Muscle of leg (tissue), 3 donors: ENCODE measurements at regions not wholly inside any gene's neighbourhood (a gene's known extent, or its start where the extent isn't known, plus 50 kb on each side); places are given as distances from the start of the nearest gene placed in this dataset.

Experiments
- DNase-seq: peaks from one replicate; pipeline ENCODE4 v3.0.0; 2013
- H3K27ac ChIP-seq: one replicate; pipeline ENCODE4 v1.5.1; 2013; ENCODE audit warnings: mild to moderate bottlenecking, low read length, control low read depth
- H3K27me3 ChIP-seq: one replicate; pipeline ENCODE4 v1.6.1; 2013; ENCODE audit warnings: low read length; ENCODE audit not compliant: control insufficient read depth, insufficient read depth
- H3K36me3 ChIP-seq: one replicate; pipeline ENCODE4 v1.6.1; 2013; ENCODE audit warnings: low read length; ENCODE audit not compliant: control insufficient read depth, insufficient read depth
- H3K4me1 ChIP-seq: one replicate; pipeline ENCODE4 v1.6.1; 2013; ENCODE audit warnings: low read length; ENCODE audit not compliant: control insufficient read depth, insufficient read depth
- H3K4me3 ChIP-seq: one replicate; pipeline ENCODE4 v1.5.1; 2013; ENCODE audit warnings: low read length, control low read depth
- H3K9me3 ChIP-seq: replicated peaks from 2 replicates; pipeline ENCODE4 v1.6.1; 2013; ENCODE audit warnings: low read depth, low read length; ENCODE audit not compliant: control insufficient read depth
- WGBS: methylation state at CpG from one replicate; pipeline ENCODE4 v1.1.5; 2013; ENCODE audit warnings: missing lambda C conversion rate; ENCODE audit not compliant: insufficient coverage; 5-methylcytosine and 5-hydroxymethylcytosine counted together

- Histone ChIP-seq H3K27ac (no peak overlapping the region), H3K36me3 (no peaks in the 10 kb centered on the region), H3K27me3 (no peaks in the 10 kb centered on the region), H3K4me3 (no peak overlapping the region), H3K9me3 (no peaks in the 10 kb centered on the region), H3K4me1 (no peaks in the 10 kb centered on the region)
- no peak for DNase-seq
- 67% methylated on average over 1 of the region's 2 CpGs for WGBS
Measured at GRCh38 chr12:98146043-98146442, 369.3 kb upstream of the TMPO start.

- H3K36me3 ChIP-seq: no peaks in the 10 kb centered on the region
Measured at GRCh38 chr12:98146487-98146886, 368.9 kb upstream of the TMPO start.

GRCh38 chr12:98149270-98149669 is 366.1 kb upstream of the TMPO start:
- H3K9me3 ChIP-seq: no peaks in the 10 kb centered on the region

More at GRCh38 chr12:98146487-98146886, 368.9 kb upstream of the TMPO start:
- DNase-seq: no peak
- Histone ChIP-seq H3K4me3 (no peak overlapping the region), H3K9me3 (no peaks in the 10 kb centered on the region), H3K27ac (no peak overlapping the region), H3K27me3 (no peaks in the 10 kb centered on the region), H3K4me1 (no peaks in the 10 kb centered on the region)
- 59% methylated on average over 3 of the region's 4 CpGs for WGBS

GRCh38 chr12:98149691-98150210 is 365.6 kb upstream of the TMPO start:
- no peaks in the 10 kb centered on the region for H3K4me1 ChIP-seq
- no peak overlapping the region for H3K27ac ChIP-seq
- WGBS: 60% methylated on average over 2 of the region's 4 CpGs
- DNase-seq: no peak
- no peaks in the 10 kb centered on the region for H3K36me3 ChIP-seq
- no peak overlapping the region for H3K4me3 ChIP-seq
- no peaks in the 10 kb centered on the region for H3K9me3 ChIP-seq
- no peaks in the 10 kb centered on the region for H3K27me3 ChIP-seq

More at GRCh38 chr12:98149270-98149669, 366.1 kb upstream of the TMPO start:
- H3K4me3 ChIP-seq: no peak overlapping the region
- H3K27me3 ChIP-seq: no peaks in the 10 kb centered on the region
- DNase-seq: no peak
- no peaks in the 10 kb centered on the region for H3K36me3 ChIP-seq
- H3K4me1 ChIP-seq: no peaks in the 10 kb centered on the region
- H3K27ac ChIP-seq: no peak overlapping the region

- WGBS: 54% methylated on average over 2 of the region's 4 CpGs
- Histone ChIP-seq H3K36me3 (no peaks in the 10 kb centered on the region), H3K4me1 (no peaks in the 10 kb centered on the region), H3K27ac (no peak overlapping the region), H3K27me3 (no peaks in the 10 kb centered on the region), H3K4me3 (no peak overlapping the region), H3K9me3 (no peaks in the 10 kb centered on the region)
- DNase-seq: peak; percentile 16
Measured at GRCh38 chr12:98151105-98151590, 364.2 kb upstream of the TMPO start.

- H3K9me3 ChIP-seq: no peaks in the 10 kb centered on the region
- H3K36me3 ChIP-seq: no peaks in the 10 kb centered on the region
- H3K27me3 ChIP-seq: no peaks in the 10 kb centered on the region
- DNase-seq: no peak
- H3K4me1 ChIP-seq: no peaks in the 10 kb centered on the region
- WGBS: no CpG with 5 or more reads among the region's 1 CpG
- no peak overlapping the region for H3K4me3 ChIP-seq
- H3K27ac ChIP-seq: no peak overlapping the region
Measured at GRCh38 chr12:98151984-98152383, 363.4 kb upstream of the TMPO start.

- H3K36me3 ChIP-seq: no peaks in the 10 kb centered on the region
- no peaks in the 10 kb centered on the region for H3K4me1 ChIP-seq
- H3K4me3 ChIP-seq: no peak overlapping the region
- peak; percentile 30 for DNase-seq
- H3K27me3 ChIP-seq: no peaks in the 10 kb centered on the region
- H3K27ac ChIP-seq: no peak overlapping the region
- 19% methylated on average over 4 of the region's 4 CpGs for whole genome bisulfite sequencing
- no peaks in the 10 kb centered on the region for H3K9me3 ChIP-seq
Measured at GRCh38 chr12:98154850-98155249, 360.5 kb upstream of the TMPO start.

GRCh38 chr12:98156697-98157096 is 358.7 kb upstream of the TMPO start:
- no peaks in the 10 kb centered on the region for H3K27me3 ChIP-seq
- H3K36me3 ChIP-seq: no peaks in the 10 kb centered on the region
- no peak for DNase-seq
- H3K4me1 ChIP-seq: no peaks in the 10 kb centered on the region
- H3K4me3 ChIP-seq: no peak overlapping the region
- WGBS: 73% methylated on average over 1 of the region's 2 CpGs
- H3K9me3 ChIP-seq: no peaks in the 10 kb centered on the region
- no peak overlapping the region for H3K27ac ChIP-seq

GRCh38 chr12:98162906-98163678 is 352.3 kb upstream of the TMPO start:
- no peak overlapping the region for H3K4me3 ChIP-seq
- H3K9me3 ChIP-seq: no peaks in the 10 kb centered on the region
- no peaks in the 10 kb centered on the region for H3K27me3 ChIP-seq
- whole genome bisulfite sequencing: no CpG with 5 or more reads among the region's 5 CpGs
- no peak for DNase-seq
- no peak overlapping the region for H3K27ac ChIP-seq
- no peaks in the 10 kb centered on the region for H3K4me1 ChIP-seq
- H3K36me3 ChIP-seq: no peaks in the 10 kb centered on the region

GRCh38 chr12:98172304-98172703 is 343.1 kb upstream of the TMPO start:
- Histone ChIP-seq H3K4me1 (no peaks in the 10 kb centered on the region), H3K27ac (no peak overlapping the region), H3K27me3 (no peaks in the 10 kb centered on the region), H3K4me3 (no peak overlapping the region), H3K36me3 (no peaks in the 10 kb centered on the region), H3K9me3 (no peaks in the 10 kb centered on the region)
- DNase-seq: no peak
- WGBS: no CpG with 5 or more reads among the region's 2 CpGs
